A549 (cell line): ENCODE measurements at regions not wholly inside any gene's neighbourhood (a gene's known extent, or its start where the extent isn't known, plus 50 kb on each side); places are given as distances from the start of the nearest gene placed in this dataset.

ENCODE experiments used
- ATAC-seq, 2 experiments: fragments of 200-7000 bp in 1 of 2; fragments of >200 bp in 1 of 2; cut with Nextera tagmentation in 1 of 2; cut with Tn5 transposase in 1 of 2; 3 replicates each; pipeline versions ENCODE4 v1.8.0 to v1.9.1; 2018 to 2020; ENCODE audit warnings: mild to moderate bottlenecking in 1 of 2, moderate library complexity in 1 of 2
- CTCF ChIA-PET: fragments of 300-600 bp; sonication (Branson Sonifier 250); formaldehyde crosslinking; extraction: SDS; loops from one replicate; lab custom pipeline; 2021; ENCODE audit warnings: antibody characterized with exemption, inconsistent platforms; lab: Yijun Ruan, JAX
- POLR2A ChIA-PET: fragments of 350-600 bp; formaldehyde crosslinking; extraction: SDS; loops from one replicate; lab custom pipeline; 2021; ENCODE audit warnings: antibody characterized with exemption, inconsistent platforms; lab: Yijun Ruan, JAX
- DNase-seq, 2 experiments: peaks; one replicate each; pipeline versions ENCODE4 v3.0.0 to v3.0.0-alpha.2; 2011 to 2016; ENCODE audit warnings: low read depth in 1 of 2, low spot score in 1 of 2
- FAIRE-seq: peaks from 2 replicates; lab custom pipeline; 2011; peaks lifted over from hg19 to GRCh38; lab: Jason Lieb, UNC
- H3K27ac ChIP-seq, 2 experiments: fragments of >200 bp; sonication (Bioruptor Twin); formaldehyde crosslinking; 3 replicates each; pipeline ENCODE4 v1.5.1; 2016 to 2017
- H3K4me1 ChIP-seq: fragments of >200 bp; sonication (Bioruptor Twin); formaldehyde crosslinking; 3 replicates; pipeline ENCODE4 v1.6.1; 2016
- H3K4me2 ChIP-seq: fragments of >200 bp; sonication (Bioruptor Twin); formaldehyde crosslinking; 3 replicates; pipeline ENCODE4 v1.6.1; 2016
- H3K4me3 ChIP-seq: fragments of >200 bp; sonication (Bioruptor Twin); formaldehyde crosslinking; 3 replicates; pipeline ENCODE4 v1.5.1; 2016
- H3K9me3 ChIP-seq: fragments of >200 bp; sonication (Bioruptor Twin); formaldehyde crosslinking; 3 replicates; pipeline ENCODE4 v1.6.1; 2016
- CBX2 ChIP-seq: fragments of 200-600 bp; sonication (generic); IDR thresholded peaks from 2 replicates; pipeline ENCODE4 v1.6.1; 2016; ENCODE audit warnings: low read depth, mild to moderate bottlenecking, borderline replicate concordance
- CHD2 ChIP-seq: fragments of 150-350 bp; IDR thresholded peaks from 2 replicates; pipeline ENCODE4 v1.6.1; 2014; ENCODE audit warnings: low read length; ENCODE audit not compliant: partially characterized antibody
- CHD4 ChIP-seq: fragments of 200-600 bp; sonication (generic); IDR thresholded peaks from 2 replicates; pipeline ENCODE4 v1.6.1; 2016; ENCODE audit warnings: antibody characterized with exemption, mild to moderate bottlenecking, borderline replicate concordance
- ESRRA ChIP-seq: fragments of 150-350 bp; IDR thresholded peaks from 2 replicates; pipeline ENCODE4 v1.6.1; 2014; ENCODE audit warnings: mild to moderate bottlenecking, low read length, borderline replicate concordance
- FOSL2 ChIP-seq, 2 experiments: fragments of 450-650 bp in 1 of 2; fragments of >200 bp in 1 of 2; sonication (Bioruptor Twin) in 1 of 2; formaldehyde crosslinking; IDR thresholded peaks; 2 replicates each; pipeline versions ENCODE4 v1.5.0 to v1.6.1; 2016 to 2020; ENCODE audit warnings: mild to moderate bottlenecking in 1 of 2, moderate library complexity in 1 of 2
- FOXS1 ChIP-seq: fragments of 250-450 bp; sonication (Bioruptor Pico); IDR thresholded peaks from 2 replicates; pipeline ENCODE4 v1.5.0; 2020; ENCODE audit warnings: mild to moderate bottlenecking, moderate library complexity
- GATA3 ChIP-seq: IDR thresholded peaks from 2 replicates; pipeline ENCODE4 v1.6.1; 2012; ENCODE audit warnings: borderline replicate concordance
- MAFK ChIP-seq: fragments of 450-650 bp; IDR thresholded peaks from 2 replicates; pipeline ENCODE4 v1.6.1; 2014; ENCODE audit not compliant: partially characterized antibody
- MAZ ChIP-seq: fragments of 150-350 bp; IDR thresholded peaks from 2 replicates; pipeline ENCODE4 v1.6.1; 2014; ENCODE audit warnings: antibody characterized with exemption, low read depth, low read length, borderline replicate concordance
- NPAS2 ChIP-seq: fragments of 250-450 bp; sonication (Bioruptor Pico); IDR thresholded peaks from 2 replicates; pipeline ENCODE4 v1.8.0; 2022; ENCODE audit warnings: mild to moderate bottlenecking, moderate library complexity, borderline replicate concordance
- RAD21 ChIP-seq, 2 experiments: fragments of >200 bp in 1 of 2; sonication (Bioruptor Twin) in 1 of 2; formaldehyde crosslinking in 1 of 2; IDR thresholded peaks in 1 of 2; conservative IDR thresholded peaks in 1 of 2; 2 replicates in 1 of 2; 3 replicates in 1 of 2; pipeline ENCODE4 v1.6.1; 2012 to 2018; ENCODE audit warnings: inconsistent platforms in 1 of 2
- RARB ChIP-seq: fragments of 250-450 bp; sonication (Bioruptor Pico); IDR thresholded peaks from 2 replicates; pipeline ENCODE4 v1.8.0; 2021; ENCODE audit warnings: mild to moderate bottlenecking, moderate library complexity
- RCOR1 ChIP-seq: fragments of 150-350 bp; IDR thresholded peaks from 2 replicates; pipeline ENCODE4 v1.6.1; 2014; ENCODE audit warnings: antibody characterized with exemption, low read length, low read depth
- RNF2 ChIP-seq: fragments of 200-600 bp; sonication (generic); IDR thresholded peaks from 2 replicates; pipeline ENCODE4 v1.6.1; 2016; ENCODE audit warnings: low read depth, mild to moderate bottlenecking, antibody characterized with exemption, moderate library complexity, borderline replicate concordance
- SMC3 ChIP-seq: fragments of >200 bp; sonication (Bioruptor Twin); formaldehyde crosslinking; IDR thresholded peaks from 3 replicates; pipeline ENCODE4 v1.6.1; 2018; ENCODE audit warnings: inconsistent platforms
- ZSCAN20 ChIP-seq: fragments of 250-450 bp; sonication (Bioruptor Pico); IDR thresholded peaks from 2 replicates; pipeline ENCODE4 v1.8.0; 2022; ENCODE audit warnings: mild to moderate bottlenecking, moderate library complexity
- WGBS: methylation state at CpG from one replicate; pipeline ENCODE4 v1.1.6; 2017; ENCODE audit errors: missing lambda C conversion rate; 5-methylcytosine and 5-hydroxymethylcytosine counted together
- TF ChIP-seq, protein P1 (sequence below): IDR thresholded peaks from 2 replicates; pipeline ENCODE4 v1.6.1; 2012
- TF ChIP-seq, protein P2 (sequence below): fragments of >200 bp; sonication (Bioruptor Twin); formaldehyde crosslinking; IDR thresholded peaks from 3 replicates; pipeline ENCODE4 v1.5.1; 2016
- TF ChIP-seq, protein P3 (sequence below): fragments of 250-450 bp; sonication (Bioruptor Pico); IDR thresholded peaks from 2 replicates; pipeline ENCODE4 v1.5.0; 2021; ENCODE audit warnings: mild to moderate bottlenecking, moderate library complexity, borderline replicate concordance
- TF ChIP-seq, protein P4 (sequence below): fragments of >200 bp; sonication (Bioruptor Twin); formaldehyde crosslinking; IDR thresholded peaks from 2 replicates; pipeline ENCODE4 v1.6.1; 2016
- TF ChIP-seq, protein P5 (sequence below): IDR thresholded peaks from 2 replicates; pipeline ENCODE4 v1.6.1; 2012

DNA sequence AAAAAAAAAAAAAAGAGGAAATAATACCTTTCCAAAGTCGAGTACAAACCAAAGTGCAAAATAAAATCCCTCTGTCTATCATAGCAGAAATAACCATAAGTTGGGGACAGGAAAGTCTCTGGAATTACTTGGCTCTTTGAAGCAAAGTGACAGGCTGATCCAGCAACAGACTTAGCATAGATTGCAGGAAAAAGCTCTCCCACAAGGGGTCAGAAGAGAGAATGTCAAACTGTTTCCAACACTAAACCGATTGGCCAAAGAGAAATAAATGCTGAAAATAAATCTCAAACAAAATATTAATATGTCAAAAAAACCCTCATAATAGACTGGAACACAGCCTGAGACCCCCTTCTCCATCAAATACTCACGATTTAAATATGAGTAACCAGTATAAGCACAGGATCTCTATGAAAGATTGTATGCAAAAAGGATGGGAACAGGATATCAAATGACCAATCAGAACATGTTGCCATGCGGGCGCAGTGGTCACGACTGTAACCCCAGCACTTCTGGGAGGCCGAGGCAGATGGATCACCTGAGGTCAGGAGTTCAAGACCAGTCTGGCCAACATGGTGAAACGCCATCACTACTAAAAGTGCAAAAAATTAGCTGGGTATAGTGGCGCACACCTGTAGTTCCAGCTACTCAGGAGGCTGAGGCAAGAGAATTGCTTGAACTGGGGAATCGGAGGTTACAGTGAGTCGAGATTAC is 1000.7 kb upstream of the LRRN3 start:
- no peaks in the 10 kb centered on the region for H3K4me1 ChIP-seq
- DNase-seq (peak in 1 of 2 experiments; percentile 42), ATAC-seq (peak in 1 of 2 experiments; percentile 67; a peak in 2 of 6 replicates), FAIRE-seq (no peak)
- no peak overlapping the region for H3K4me2 ChIP-seq
- CTCF ChIA-PET = interaction anchor here (1.0 kb wide), 1 partner anchor 14 kb away, joined by 3 read pairs; no protein-coding TSS in a partner anchor
- H3K4me3 ChIP-seq = no peak overlapping the region
- no peak for TF ChIP-seq FOXS1 (CRISPR knock-in tag)
- TF ChIP-seq RCOR1 = no peak
- TF ChIP-seq, protein P1, sequence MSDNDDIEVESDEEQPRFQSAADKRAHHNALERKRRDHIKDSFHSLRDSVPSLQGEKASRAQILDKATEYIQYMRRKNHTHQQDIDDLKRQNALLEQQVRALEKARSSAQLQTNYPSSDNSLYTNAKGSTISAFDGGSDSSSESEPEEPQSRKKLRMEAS = no peak
- peak; percentile 20 to 33; a peak in 3 of 5 replicates for TF ChIP-seq RAD21 (conservative IDR thresholded peaks at IDR 0.05 in 1 of 2, IDR thresholded peaks at IDR 0.05 in 1 of 2)
- TF ChIP-seq MAZ = no peak
- TF ChIP-seq, protein P2, sequence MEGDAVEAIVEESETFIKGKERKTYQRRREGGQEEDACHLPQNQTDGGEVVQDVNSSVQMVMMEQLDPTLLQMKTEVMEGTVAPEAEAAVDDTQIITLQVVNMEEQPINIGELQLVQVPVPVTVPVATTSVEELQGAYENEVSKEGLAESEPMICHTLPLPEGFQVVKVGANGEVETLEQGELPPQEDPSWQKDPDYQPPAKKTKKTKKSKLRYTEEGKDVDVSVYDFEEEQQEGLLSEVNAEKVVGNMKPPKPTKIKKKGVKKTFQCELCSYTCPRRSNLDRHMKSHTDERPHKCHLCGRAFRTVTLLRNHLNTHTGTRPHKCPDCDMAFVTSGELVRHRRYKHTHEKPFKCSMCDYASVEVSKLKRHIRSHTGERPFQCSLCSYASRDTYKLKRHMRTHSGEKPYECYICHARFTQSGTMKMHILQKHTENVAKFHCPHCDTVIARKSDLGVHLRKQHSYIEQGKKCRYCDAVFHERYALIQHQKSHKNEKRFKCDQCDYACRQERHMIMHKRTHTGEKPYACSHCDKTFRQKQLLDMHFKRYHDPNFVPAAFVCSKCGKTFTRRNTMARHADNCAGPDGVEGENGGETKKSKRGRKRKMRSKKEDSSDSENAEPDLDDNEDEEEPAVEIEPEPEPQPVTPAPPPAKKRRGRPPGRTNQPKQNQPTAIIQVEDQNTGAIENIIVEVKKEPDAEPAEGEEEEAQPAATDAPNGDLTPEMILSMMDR = peak; percentile 27; the same call in 1 of the 3 replicates
- TF ChIP-seq CBX2 = no peak
- TF ChIP-seq, protein P3, sequence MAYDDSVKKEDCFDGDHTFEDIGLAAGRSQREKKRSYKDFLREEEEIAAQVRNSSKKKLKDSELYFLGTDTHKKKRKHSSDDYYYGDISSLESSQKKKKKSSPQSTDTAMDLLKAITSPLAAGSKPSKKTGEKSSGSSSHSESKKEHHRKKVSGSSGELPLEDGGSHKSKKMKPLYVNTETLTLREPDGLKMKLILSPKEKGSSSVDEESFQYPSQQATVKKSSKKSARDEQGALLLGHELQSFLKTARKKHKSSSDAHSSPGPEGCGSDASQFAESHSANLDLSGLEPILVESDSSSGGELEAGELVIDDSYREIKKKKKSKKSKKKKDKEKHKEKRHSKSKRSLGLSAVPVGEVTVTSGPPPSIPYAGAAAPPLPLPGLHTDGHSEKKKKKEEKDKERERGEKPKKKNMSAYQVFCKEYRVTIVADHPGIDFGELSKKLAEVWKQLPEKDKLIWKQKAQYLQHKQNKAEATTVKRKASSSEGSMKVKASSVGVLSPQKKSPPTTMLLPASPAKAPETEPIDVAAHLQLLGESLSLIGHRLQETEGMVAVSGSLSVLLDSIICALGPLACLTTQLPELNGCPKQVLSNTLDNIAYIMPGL (CRISPR knock-in tag) = no peak
- TF ChIP-seq CHD4 = no peak
- TF ChIP-seq, protein P4, sequence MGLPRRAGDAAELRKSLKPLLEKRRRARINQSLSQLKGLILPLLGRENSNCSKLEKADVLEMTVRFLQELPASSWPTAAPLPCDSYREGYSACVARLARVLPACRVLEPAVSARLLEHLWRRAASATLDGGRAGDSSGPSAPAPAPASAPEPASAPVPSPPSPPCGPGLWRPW = no peak
- TF ChIP-seq ZSCAN20 (CRISPR knock-in tag) = no peak
- TF ChIP-seq ESRRA = no peak
- TF ChIP-seq SMC3 = peak; percentile 47; the same call in 2 of the 3 replicates
- TF ChIP-seq RNF2 = no peak
- TF ChIP-seq, protein P5, sequence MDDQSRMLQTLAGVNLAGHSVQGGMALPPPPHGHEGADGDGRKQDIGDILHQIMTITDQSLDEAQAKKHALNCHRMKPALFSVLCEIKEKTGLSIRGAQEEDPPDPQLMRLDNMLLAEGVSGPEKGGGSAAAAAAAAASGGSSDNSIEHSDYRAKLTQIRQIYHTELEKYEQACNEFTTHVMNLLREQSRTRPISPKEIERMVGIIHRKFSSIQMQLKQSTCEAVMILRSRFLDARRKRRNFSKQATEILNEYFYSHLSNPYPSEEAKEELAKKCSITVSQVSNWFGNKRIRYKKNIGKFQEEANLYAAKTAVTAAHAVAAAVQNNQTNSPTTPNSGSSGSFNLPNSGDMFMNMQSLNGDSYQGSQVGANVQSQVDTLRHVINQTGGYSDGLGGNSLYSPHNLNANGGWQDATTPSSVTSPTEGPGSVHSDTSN = no peak
- no peak for TF ChIP-seq CHD2
- POLR2A ChIA-PET = no interaction called here
- whole genome bisulfite sequencing = 25% methylated on average over 11 of the region's 11 CpGs
- no peak overlapping the region for H3K27ac ChIP-seq
- H3K9me3 ChIP-seq = no peaks in the 10 kb centered on the region; the same call in 2 of the 3 replicates

DNA sequence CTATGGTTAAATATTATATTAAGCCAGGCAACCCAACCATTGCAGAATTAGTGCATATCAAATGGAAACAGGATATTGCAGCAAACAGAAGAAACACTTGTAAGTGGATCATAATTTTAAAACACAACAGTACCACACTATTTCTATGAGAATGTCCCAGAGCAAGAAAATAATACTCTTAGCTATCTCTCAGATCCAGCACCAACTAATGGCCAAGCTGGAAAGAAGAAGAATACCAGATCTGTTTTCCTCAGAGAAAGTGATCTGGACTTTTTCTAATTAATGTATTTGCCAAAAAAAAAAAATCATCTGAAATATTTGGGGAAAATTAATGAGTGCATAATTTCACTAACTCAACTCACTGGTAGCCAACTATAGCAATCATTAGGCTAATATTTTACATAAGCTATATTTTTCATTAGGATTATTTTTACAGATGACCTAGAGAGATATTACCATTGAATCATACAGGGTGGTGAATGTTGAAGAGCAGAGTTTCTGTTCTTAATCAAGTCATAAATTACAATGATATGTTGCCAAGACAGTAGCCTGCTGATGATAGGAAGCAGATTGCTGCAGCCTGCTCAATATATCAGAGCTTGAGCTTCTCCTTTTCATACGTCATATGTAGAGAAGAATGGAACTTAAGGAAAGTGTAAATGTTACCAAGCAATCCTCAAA is 995.4 kb upstream of the LRRN3 start:
- FAIRE-seq (no peak), ATAC-seq (no peak), DNase-seq (no peak)
- H3K27ac ChIP-seq = no peak overlapping the region
- no peak for TF ChIP-seq NPAS2 (CRISPR knock-in tag)
- no peak for TF ChIP-seq FOSL2 (IDR thresholded peaks at IDR 0.05)
- no peak for TF ChIP-seq FOSL2 (CRISPR knock-in tag; IDR thresholded peaks at IDR 0.05)
- TF ChIP-seq MAFK = no peak
- TF ChIP-seq RARB (CRISPR knock-in tag) = no peak
- TF ChIP-seq MAZ = no peak
- TF ChIP-seq, protein P5 = no peak
- no peak for TF ChIP-seq GATA3
- CTCF ChIA-PET = no interaction called here
- no peak overlapping the region for H3K4me3 ChIP-seq
- H3K9me3 ChIP-seq = peaks cover 5% of the 10 kb centered on the region; the same call in 2 of the 3 replicates
- POLR2A ChIA-PET = no interaction called here
- H3K4me2 ChIP-seq = no peak overlapping the region
- 17% methylated on average over 1 of the region's 1 CpG for WGBS
- H3K4me1 ChIP-seq = no peaks in the 10 kb centered on the region
